K562 (cell line): ENCODE measurements at regions not wholly inside any gene's neighbourhood (a gene's known extent, or its start where the extent isn't known, plus 50 kb on each side); places are given as distances from the start of the nearest gene placed in this dataset.

Experiments
- GTF2F1 ChIP-seq: IDR thresholded peaks from 2 replicates; pipeline ENCODE4 v1.6.1; 2011; ENCODE audit warnings: low read depth, low read length, improper control_type of control experiment
- TAF7 ChIP-seq: fragments of 450-650 bp; IDR thresholded peaks from 2 replicates; pipeline ENCODE4 v1.6.1; 2016; ENCODE audit warnings: missing genetic modification characterization, missing compliant biosample characterization

DNA sequence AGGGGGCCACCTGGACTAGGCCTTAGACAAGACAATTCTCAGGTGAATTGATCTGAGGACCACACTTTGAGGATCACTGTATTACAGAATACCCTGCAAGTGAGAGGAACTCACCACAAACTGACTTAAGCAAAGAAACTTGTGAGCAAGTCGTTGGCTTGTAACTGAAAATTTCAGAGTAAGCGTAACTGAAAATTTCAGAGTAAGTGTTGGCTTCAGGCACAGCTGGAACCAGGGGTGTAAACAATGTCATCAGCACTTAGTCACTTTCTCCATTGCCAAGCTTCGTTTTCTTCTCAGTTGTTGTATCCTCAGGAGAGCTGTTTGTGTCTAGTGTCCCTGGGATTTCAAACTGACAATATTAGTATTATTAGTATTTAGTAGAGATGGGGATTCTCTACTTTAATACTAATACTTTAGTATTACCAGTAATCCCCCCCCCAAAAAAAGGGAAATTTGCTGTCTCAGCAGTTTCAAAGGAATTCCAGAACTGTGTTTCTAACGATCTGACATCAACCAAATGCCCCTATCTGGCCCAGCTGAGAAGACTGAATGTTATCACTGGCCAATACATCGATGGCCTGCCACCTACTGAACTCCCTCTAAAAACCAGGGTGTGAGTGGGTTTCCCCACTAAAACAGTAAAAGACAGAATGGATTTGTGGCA lies 474.4 kb downstream of the NTRK3 start:
- TF ChIP-seq TAF7 (tag) = no peak
- no peak for TF ChIP-seq GTF2F1
